Small intestine (tissue), 7 donors: ENCODE measurements at regions not wholly inside any gene's neighbourhood (a gene's known extent, or its start where the extent isn't known, plus 50 kb on each side); places are given as distances from the start of the nearest gene placed in this dataset.

Experiments
- DNase-seq, 2 donors: peaks; one replicate each; pipeline versions ENCODE4 v3.0.0 to v3.0.0-alpha.2; 2013
- FAIRE-seq: peaks from 2 replicates; lab custom pipeline; 2012; peaks lifted over from hg19 to GRCh38; lab: Jason Lieb, UNC
- H3K27ac ChIP-seq, 3 donors: one replicate each; pipeline ENCODE4 v1.5.1; 2013; ENCODE audit warnings: low read length in 2 of 3, mild to moderate bottlenecking in 2 of 3, control low read depth in 1 of 3, inconsistent platforms in 1 of 3, low read depth in 1 of 3, moderate library complexity in 1 of 3
- H3K27me3 ChIP-seq, 3 donors: one replicate each; pipeline ENCODE4 v1.6.1; 2013; ENCODE audit warnings: low read length in 3 of 3, inconsistent platforms in 1 of 3; ENCODE audit not compliant: control insufficient read depth in 3 of 3, insufficient read depth in 3 of 3
- H3K36me3 ChIP-seq, 3 donors: one replicate each; pipeline ENCODE4 v1.6.1; 2013; ENCODE audit warnings: low read length in 3 of 3, inconsistent platforms in 1 of 3, low read depth in 1 of 3, mild to moderate bottlenecking in 1 of 3, moderate library complexity in 1 of 3; ENCODE audit not compliant: control insufficient read depth in 3 of 3, insufficient read depth in 2 of 3
- H3K4me1 ChIP-seq, 3 donors: one replicate each; pipeline ENCODE4 v1.6.1; 2013; ENCODE audit warnings: low read length in 2 of 3, inconsistent platforms in 1 of 3, low read depth in 1 of 3, mild to moderate bottlenecking in 1 of 3, moderate library complexity in 1 of 3; ENCODE audit not compliant: control insufficient read depth in 3 of 3, insufficient read depth in 2 of 3
- H3K4me3 ChIP-seq, 3 donors: one replicate each; pipeline ENCODE4 v1.5.1; 2013; ENCODE audit warnings: low read length in 3 of 3, control low read depth in 1 of 3, inconsistent platforms in 1 of 3, low read depth in 1 of 3, mild to moderate bottlenecking in 1 of 3, moderate library complexity in 1 of 3
- H3K9me3 ChIP-seq, 2 donors: one replicate each; pipeline ENCODE4 v1.6.1; 2013; ENCODE audit warnings: low read depth in 1 of 2, low read length in 1 of 2; ENCODE audit not compliant: control insufficient read depth in 2 of 2, insufficient read depth in 1 of 2
- WGBS, 3 donors: extraction: QIAGEN DNeasy Blood & Tissue Kit; methylation state at CpG; one replicate each; pipeline ENCODE4 v1.1.7; 2013; 5-methylcytosine and 5-hydroxymethylcytosine counted together
- donor health status: healthy with polysubstance abuse.
- donor health status: control.
- donor health status: control.
- donor health status: Bipolar disorder and iron deficiency.
- donor health status: healthy.

DNA sequence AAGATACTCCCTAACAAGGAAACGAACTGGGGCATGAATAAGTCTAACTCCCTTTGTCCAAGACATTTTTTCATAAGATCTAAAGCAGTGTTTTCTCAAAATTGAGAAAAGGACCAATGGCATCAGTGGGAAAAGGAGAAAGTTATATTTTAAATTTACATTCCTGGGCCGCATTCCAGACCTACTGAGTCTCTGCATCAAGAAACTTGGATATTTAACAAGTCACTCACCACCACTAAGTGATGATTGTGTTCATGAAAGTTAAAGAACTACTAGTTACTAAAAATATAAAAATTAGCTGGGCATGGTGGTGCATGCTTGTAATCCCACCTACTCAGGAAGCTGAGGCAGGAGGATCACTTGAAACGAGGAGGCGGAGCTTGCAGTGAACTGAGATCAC lies 149.6 kb upstream of the MEOX2 start:
- H3K36me3 ChIP-seq: no peaks in the 10 kb centered on the region
- FAIRE-seq (no peak), DNase-seq (no peak)
- no peak overlapping the region for H3K27ac ChIP-seq
- H3K27me3 ChIP-seq: no peaks in the 10 kb centered on the region
- H3K4me3 ChIP-seq: no peak overlapping the region
- WGBS, 3 donors: 84 to 91% (median 89%) methylated on average over 4 of the region's 4 CpGs
- no peaks in the 10 kb centered on the region for H3K9me3 ChIP-seq
- H3K4me1 ChIP-seq: peaks cover 0 to 3% (median 0%) of the 10 kb centered on the region in 3 donors

DNA sequence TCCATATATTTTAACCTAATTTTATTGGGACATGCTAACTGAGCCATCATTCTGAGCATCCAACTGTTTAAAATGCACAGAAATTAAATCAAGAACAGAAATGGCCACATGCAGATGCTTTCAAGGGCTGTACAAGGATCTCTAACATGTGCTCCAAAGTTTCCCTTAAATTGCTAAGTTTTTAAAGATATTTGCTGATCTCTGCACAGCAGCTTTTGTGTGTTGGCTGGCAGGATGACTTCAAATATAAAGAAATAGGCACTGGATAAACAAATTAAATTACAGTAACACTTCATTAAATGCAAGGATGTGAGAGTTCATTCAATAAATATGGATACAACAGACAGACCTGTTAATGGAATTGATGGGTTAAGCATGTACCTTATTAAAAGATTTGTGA lies 148.0 kb upstream of the MEOX2 start:
- FAIRE-seq: no peak
- Histone ChIP-seq H3K27me3 (no peaks in the 10 kb centered on the region), H3K36me3 (no peaks in the 10 kb centered on the region), H3K4me1 (peaks cover 0 to 3% (median 0%) of the 10 kb centered on the region in 3 donors), H3K9me3 (no peaks in the 10 kb centered on the region), H3K27ac (no peak overlapping the region), H3K4me3 (no peak overlapping the region)
- DNase-seq: no peak

DNA sequence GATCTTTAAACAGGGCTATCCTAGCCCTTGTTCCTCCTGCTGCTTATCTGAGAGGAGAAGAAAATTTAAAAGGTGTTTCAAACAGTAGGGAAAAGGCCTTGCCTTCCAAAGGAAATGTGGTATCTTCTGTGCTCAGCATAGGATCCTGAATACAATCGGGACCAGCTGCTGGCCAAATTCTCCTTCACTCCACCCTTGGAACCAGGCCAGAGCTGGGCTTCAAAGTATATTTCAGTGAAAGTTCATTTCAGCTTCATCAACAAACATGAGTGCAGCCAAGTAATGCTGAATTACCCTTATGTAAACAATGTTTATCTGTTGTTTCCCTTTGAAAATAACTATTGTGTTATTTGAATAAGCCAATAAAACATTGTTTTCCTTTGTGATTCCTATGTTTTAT lies 146.5 kb upstream of the MEOX2 start:
- peak; percentile 7 to 40 for DNase-seq
- Histone ChIP-seq H3K27ac (no peak overlapping the region), H3K4me1 (peaks cover 0 to 3% (median 0%) of the 10 kb centered on the region in 3 donors), H3K4me3 (no peak overlapping the region), H3K36me3 (no peaks in the 10 kb centered on the region), H3K9me3 (no peaks in the 10 kb centered on the region), H3K27me3 (no peaks in the 10 kb centered on the region)
- no peak for FAIRE-seq
- 4 to 32% (median 29%) methylated on average over 1 of the region's 1 CpG for WGBS, 3 donors

- Histone ChIP-seq H3K4me3 (no peak overlapping the region), H3K36me3 (no peaks in the 10 kb centered on the region), H3K4me1 (peaks cover 0 to 3% (median 0%) of the 10 kb centered on the region in 3 donors), H3K9me3 (no peaks in the 10 kb centered on the region), H3K27ac (no peak overlapping the region), H3K27me3 (no peaks in the 10 kb centered on the region)
- FAIRE-seq: no peak
- DNase-seq: no peak
- WGBS, 3 donors: 62 to 85% (median 70%) methylated on average over 3 of the region's 3 CpGs
Measured at GRCh38 chr7:15831606-15832005, 145.1 kb upstream of the MEOX2 start.

GRCh38 chr7:15829691-15830090 lies 143.2 kb upstream of the MEOX2 start:
- no peaks in the 10 kb centered on the region for H3K27me3 ChIP-seq
- H3K9me3 ChIP-seq: no peaks in the 10 kb centered on the region
- H3K4me3 ChIP-seq: no peak overlapping the region
- no peaks in the 10 kb centered on the region for H3K36me3 ChIP-seq
- DNase-seq: no peak
- WGBS, 3 donors: 78 to 89% (median 86%) methylated on average over 3 of the region's 3 CpGs
- H3K4me1 ChIP-seq: peaks cover 0 to 3% (median 0%) of the 10 kb centered on the region in 3 donors
- H3K27ac ChIP-seq: no peak overlapping the region
- FAIRE-seq: no peak

- H3K27ac ChIP-seq: no peak overlapping the region
- H3K4me3 ChIP-seq: no peak overlapping the region
- H3K36me3 ChIP-seq: no peaks in the 10 kb centered on the region
- peaks cover 0 to 3% (median 0%) of the 10 kb centered on the region in 3 donors for H3K4me1 ChIP-seq
- H3K9me3 ChIP-seq: no peaks in the 10 kb centered on the region
- WGBS, 3 donors: 85 to 93% (median 90%) methylated on average over 3 of the region's 3 CpGs
- no peaks in the 10 kb centered on the region for H3K27me3 ChIP-seq
- no peak for DNase-seq
- FAIRE-seq: no peak
Measured at GRCh38 chr7:15828881-15829280, 142.4 kb upstream of the MEOX2 start.

DNA sequence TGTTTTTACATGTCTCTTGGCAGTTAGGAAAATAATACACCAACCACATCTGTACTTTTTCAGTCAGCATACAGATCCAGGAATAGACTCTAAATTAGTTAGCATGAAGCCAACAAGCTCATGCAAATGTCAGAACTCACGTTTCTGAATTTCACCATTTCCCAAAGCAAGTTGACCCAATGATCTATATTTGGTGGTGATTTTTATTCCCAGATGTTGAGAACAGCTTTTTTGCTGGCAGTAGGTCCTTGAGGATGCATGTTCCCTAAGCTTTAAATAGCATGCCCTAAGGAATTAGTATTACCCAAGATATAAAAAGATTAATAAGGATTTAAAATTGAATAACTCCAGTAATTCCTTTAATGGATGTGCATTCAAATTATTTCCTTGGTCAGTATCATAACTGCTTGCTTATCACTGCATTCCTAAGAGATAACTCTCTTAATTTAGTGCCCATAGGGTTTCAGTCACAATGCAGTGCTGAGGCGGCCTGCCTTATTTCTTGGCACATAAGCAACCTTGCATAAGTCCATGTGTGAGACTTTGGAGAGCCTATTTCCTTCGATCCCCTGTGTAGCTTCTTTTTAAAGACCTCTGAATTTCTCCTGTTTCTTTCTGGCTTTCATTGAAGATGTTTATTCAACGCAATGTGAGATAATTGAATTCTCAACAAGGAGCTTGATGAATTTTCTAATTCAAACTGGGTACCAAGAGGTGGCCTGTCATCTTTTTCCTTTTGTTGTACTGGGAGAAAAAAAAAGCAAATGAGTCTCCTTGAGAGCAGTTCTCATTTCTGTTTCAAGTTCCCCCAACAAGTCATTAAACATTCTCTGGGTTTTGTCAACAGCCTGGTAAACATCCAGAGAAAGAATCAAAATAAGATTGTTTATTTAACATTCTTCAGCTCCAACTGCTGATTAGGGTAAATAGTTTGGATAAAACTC lies 135.3 kb upstream of the MEOX2 start:
- H3K27ac ChIP-seq: no peak overlapping the region
- DNase-seq: no peak
- H3K4me1 ChIP-seq: no peaks in the 10 kb centered on the region
- H3K27me3 ChIP-seq: no peaks in the 10 kb centered on the region
- FAIRE-seq: no peak
- H3K36me3 ChIP-seq: no peaks in the 10 kb centered on the region
- no peaks in the 10 kb centered on the region for H3K9me3 ChIP-seq
- no peak overlapping the region for H3K4me3 ChIP-seq
- WGBS, 3 donors: 61 to 77% (median 74%) methylated on average over 4 of the region's 4 CpGs

GRCh38 chr7:15820319-15820718 lies 133.8 kb upstream of the MEOX2 start:
- Histone ChIP-seq H3K27me3 (no peaks in the 10 kb centered on the region), H3K27ac (no peak overlapping the region), H3K4me3 (no peak overlapping the region), H3K4me1 (no peaks in the 10 kb centered on the region), H3K36me3 (no peaks in the 10 kb centered on the region), H3K9me3 (no peaks in the 10 kb centered on the region)
- 63 to 79% (median 71%) methylated on average over 4 of the region's 4 CpGs for WGBS, 3 donors
- DNase-seq: no peak
- FAIRE-seq: no peak
